ENCODE measurements at regions not wholly inside any gene's neighbourhood (a gene's known extent, or its start where the extent isn't known, plus 50 kb on each side); places are given as distances from the start of the nearest gene placed in this dataset.

- BruUV-seq (replicated peaks) = no TSS peak
- POLR2A ChIA-PET = no interaction called here
Measured at GRCh38 chr5:152532714-152533113, 127.6 kb upstream of the NMUR2 start.

More at GRCh38 chr5:152532714-152533113, 127.6 kb upstream of the NMUR2 start:
- Histone ChIP-seq H3K36me3 (ENCODE audit: control insufficient read depth in 1 of 2, insufficient read depth in 2 of 2, low read length in 2 of 2) (no peaks in the 10 kb centered on the region), H3K9ac (ENCODE audit: low read length) (no peak overlapping the region), H3K9me3 (ENCODE audit: control insufficient read depth in 1 of 2, insufficient read depth in 1 of 2, low read depth in 1 of 2, low read length in 2 of 2) (no peaks in the 10 kb centered on the region), H3K4me1 (ENCODE audit: control insufficient read depth in 1 of 2, insufficient read depth in 2 of 2, low read length in 2 of 2) (no peaks in the 10 kb centered on the region), H2AFZ (ENCODE audit: low read depth, low read length, poor library complexity, severe bottlenecking) (no peak overlapping the region), H3K4me2 (ENCODE audit: low read length) (no peak overlapping the region), H3K27ac (ENCODE audit: low read depth, low read length) (no peak overlapping the region), H4K20me1 (ENCODE audit: insufficient read depth) (no peaks in the 10 kb centered on the region), H3K79me2 (ENCODE audit: insufficient read depth, low read length) (no peaks in the 10 kb centered on the region), H3K27me3 (ENCODE audit: insufficient read depth, low read length) (peaks cover 7% of the 10 kb centered on the region; the same call in 1 of the 2 replicates), H3K9me2 (ENCODE audit: insufficient read depth) (no peaks in the 10 kb centered on the region), H3K4me3 (replicated peaks in 1 of 2; ENCODE audit: low read depth in 1 of 2, low read length in 2 of 2) (no peak overlapping the region)
- CTCF ChIA-PET = interaction anchor here (0.6 to 1.2 kb wide), 4 partner anchors 18 to 1540 kb away, joined by 3 to 22 read pairs (median 3); no protein-coding TSS in a partner anchor
- TF ChIP-seq JUND (IDR thresholded peaks at IDR 0.05) (no peak), CTCF (IDR thresholded peaks at IDR 0.05 in 2 of 3, conservative IDR thresholded peaks at IDR 0.05 in 1 of 3; ENCODE audit: borderline replicate concordance in 1 of 3, insufficient read depth in 1 of 3, low read depth in 2 of 3, low read length in 2 of 3) (peak in 2 of 3 experiments; percentile 57 to 63; a peak in 3 of 6 replicates), RAD21 (IDR thresholded peaks at IDR 0.05; ENCODE audit: low read depth) (peak; percentile 78), CEBPB (IDR thresholded peaks at IDR 0.05; ENCODE audit: low read depth) (no peak), MAX (IDR thresholded peaks at IDR 0.05) (no peak)
- peak; percentile 42 for DNase-seq (ENCODE audit: low read depth, low spot score)
- intact Hi-C loops (cut with micrococcal nuclease) = loop anchor here (1.0 to 10.0 kb wide), 4 partner anchors 892 to 1875 kb away; no protein-coding TSS in a partner anchor
- RAD21 ChIA-PET (ENCODE audit: low non-redundant PET in 1 of 2, low total read pairs in 2 of 2, uncharacterized antibody in 2 of 2, unreplicated experiment in 2 of 2) = interaction anchor here in 1 of 2 experiments (0.7 kb wide), 1 partner anchor 1433 kb away, joined by 3 read pairs; no protein-coding TSS in a partner anchor
- ATAC-seq = peak; percentile 64
